ENCODE measurements at regions not wholly inside any gene's neighbourhood (a gene's known extent, or its start where the extent isn't known, plus 50 kb on each side); places are given as distances from the start of the nearest gene placed in this dataset.
A peak's percentile ranks its signal among the peaks of the same experiment; 100 is the strongest.

- no peak for DNase-seq (ENCODE audit: low read depth in 1 of 2, low spot score in 1 of 2)
- in situ Hi-C loops (cut with HindIII; ENCODE audit: low pct_unique_long_range_greater_than_20kb, low sequenced_read_pairs) = no loop called here
- TF ChIP-seq JUND (IDR thresholded peaks at IDR 0.05; ENCODE audit: low read depth) = no peak
Observed at GRCh38 chr13:80783926-80784565, 443.1 kb upstream of the SPRY2 start.

- in situ Hi-C loops (cut with HindIII; ENCODE audit: low pct_unique_long_range_greater_than_20kb, low sequenced_read_pairs) = no loop called here
- no peak for DNase-seq (ENCODE audit: low read depth in 1 of 2, low spot score in 1 of 2)
- TF ChIP-seq JUND (IDR thresholded peaks at IDR 0.05; ENCODE audit: low read depth) = no peak
Observed at GRCh38 chr13:80782441-80782840, 441.5 kb upstream of the SPRY2 start.

GRCh38 chr13:80778297-80778696, 437.4 kb upstream of the SPRY2 start:
- TF ChIP-seq JUND (IDR thresholded peaks at IDR 0.05; ENCODE audit: low read depth) = no peak
- no peak for DNase-seq (ENCODE audit: low read depth in 1 of 2, low spot score in 1 of 2)
- in situ Hi-C loops (cut with HindIII; ENCODE audit: low pct_unique_long_range_greater_than_20kb, low sequenced_read_pairs) = no loop called here

DNA sequence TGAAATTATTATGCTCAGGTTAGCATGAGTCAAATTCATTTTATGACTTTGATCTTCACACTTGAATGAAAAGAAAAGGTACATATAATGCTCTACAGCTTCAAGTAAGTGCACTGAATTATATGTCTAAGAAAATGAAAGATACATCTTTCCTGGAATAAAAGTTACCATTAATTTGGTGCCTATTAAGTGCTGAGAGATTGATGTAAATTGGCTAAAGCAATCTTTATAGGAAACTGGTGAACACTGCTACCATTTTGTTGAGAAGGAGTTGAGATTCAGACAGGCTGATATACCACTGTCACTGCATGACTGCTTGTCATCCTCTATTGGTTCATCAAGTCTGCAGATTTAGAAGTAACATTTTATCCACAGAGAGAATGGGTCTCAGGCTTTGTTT, 416.8 kb upstream of the SPRY2 start:
- DNase-seq (ENCODE audit: low read depth in 1 of 2, low spot score in 1 of 2) = no peak
- in situ Hi-C loops (cut with HindIII; ENCODE audit: low pct_unique_long_range_greater_than_20kb, low sequenced_read_pairs) = no loop called here
- no peak for TF ChIP-seq JUND (IDR thresholded peaks at IDR 0.05; ENCODE audit: low read depth)

GRCh38 chr13:80755910-80756309, 415.0 kb upstream of the SPRY2 start:
- in situ Hi-C loops (cut with HindIII; ENCODE audit: low pct_unique_long_range_greater_than_20kb, low sequenced_read_pairs) = no loop called here
- TF ChIP-seq JUND (IDR thresholded peaks at IDR 0.05; ENCODE audit: low read depth) = no peak
- DNase-seq (ENCODE audit: low read depth in 1 of 2, low spot score in 1 of 2) = peak in 1 of 2 experiments; percentile 18

GRCh38 chr13:80754441-80754840, 413.5 kb upstream of the SPRY2 start:
- TF ChIP-seq JUND (IDR thresholded peaks at IDR 0.05; ENCODE audit: low read depth) = no peak
- in situ Hi-C loops (cut with HindIII; ENCODE audit: low pct_unique_long_range_greater_than_20kb, low sequenced_read_pairs) = no loop called here
- no peak for DNase-seq (ENCODE audit: low read depth in 1 of 2, low spot score in 1 of 2)

GRCh38 chr13:80753866-80754265, 412.9 kb upstream of the SPRY2 start:
- no peak for DNase-seq (ENCODE audit: low read depth in 1 of 2, low spot score in 1 of 2)
- in situ Hi-C loops (cut with HindIII; ENCODE audit: low pct_unique_long_range_greater_than_20kb, low sequenced_read_pairs) = no loop called here
- TF ChIP-seq JUND (IDR thresholded peaks at IDR 0.05; ENCODE audit: low read depth) = no peak

GRCh38 chr13:80751854-80752253, 410.9 kb upstream of the SPRY2 start:
- no peak for DNase-seq (ENCODE audit: low read depth in 1 of 2, low spot score in 1 of 2)
- TF ChIP-seq JUND (IDR thresholded peaks at IDR 0.05; ENCODE audit: low read depth) = no peak
- in situ Hi-C loops (cut with HindIII; ENCODE audit: low pct_unique_long_range_greater_than_20kb, low sequenced_read_pairs) = no loop called here

GRCh38 chr13:80744147-80744914, 403.4 kb upstream of the SPRY2 start:
- DNase-seq (ENCODE audit: low read depth in 1 of 2, low spot score in 1 of 2) = no peak
- no peak for TF ChIP-seq JUND (IDR thresholded peaks at IDR 0.05; ENCODE audit: low read depth)
- in situ Hi-C loops (cut with HindIII; ENCODE audit: low pct_unique_long_range_greater_than_20kb, low sequenced_read_pairs) = no loop called here

DNA sequence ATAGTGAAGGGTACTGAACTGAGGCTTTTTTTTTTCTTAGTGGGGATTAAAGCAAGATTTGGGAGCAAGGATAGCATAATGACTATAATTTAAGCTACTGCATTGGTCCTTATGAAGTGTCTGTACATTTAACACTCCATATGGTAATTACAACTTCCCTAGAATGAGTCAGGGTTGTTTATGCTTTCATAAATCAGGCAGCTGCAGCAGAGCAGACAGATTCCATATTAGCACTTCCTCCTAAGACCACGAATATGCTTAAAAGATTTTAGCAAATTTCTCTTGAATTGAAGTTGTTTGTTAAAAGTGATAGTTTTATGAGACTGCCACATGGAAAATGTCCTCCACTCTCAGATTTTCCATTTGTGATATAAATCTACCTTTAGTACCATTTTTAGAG, 401.1 kb upstream of the SPRY2 start:
- in situ Hi-C loops (cut with HindIII; ENCODE audit: low pct_unique_long_range_greater_than_20kb, low sequenced_read_pairs) = no loop called here
- no peak for TF ChIP-seq JUND (IDR thresholded peaks at IDR 0.05; ENCODE audit: low read depth)
- DNase-seq (ENCODE audit: low read depth in 1 of 2, low spot score in 1 of 2) = no peak

DNA sequence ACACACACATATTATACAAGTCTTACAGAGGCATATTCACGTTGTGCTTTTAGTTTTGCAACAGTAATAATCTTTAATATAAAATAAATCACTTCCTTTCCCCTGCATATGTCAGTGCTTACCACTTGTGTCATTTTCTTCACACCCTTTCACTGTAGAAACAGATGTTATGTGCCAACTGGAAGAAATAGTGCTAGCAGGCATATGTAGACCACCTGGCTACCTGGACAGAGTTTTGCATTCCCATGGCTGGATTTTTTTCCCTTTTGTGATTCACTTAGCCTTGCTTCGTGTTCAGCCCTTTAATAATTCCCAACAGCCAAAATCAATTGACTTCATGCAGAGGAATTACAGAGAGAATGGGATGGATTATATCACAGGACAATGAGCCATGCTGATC, 399.1 kb upstream of the SPRY2 start:
- TF ChIP-seq JUND (IDR thresholded peaks at IDR 0.05; ENCODE audit: low read depth) = no peak
- in situ Hi-C loops (cut with HindIII; ENCODE audit: low pct_unique_long_range_greater_than_20kb, low sequenced_read_pairs) = no loop called here
- DNase-seq (ENCODE audit: low read depth in 1 of 2, low spot score in 1 of 2) = no peak

DNA sequence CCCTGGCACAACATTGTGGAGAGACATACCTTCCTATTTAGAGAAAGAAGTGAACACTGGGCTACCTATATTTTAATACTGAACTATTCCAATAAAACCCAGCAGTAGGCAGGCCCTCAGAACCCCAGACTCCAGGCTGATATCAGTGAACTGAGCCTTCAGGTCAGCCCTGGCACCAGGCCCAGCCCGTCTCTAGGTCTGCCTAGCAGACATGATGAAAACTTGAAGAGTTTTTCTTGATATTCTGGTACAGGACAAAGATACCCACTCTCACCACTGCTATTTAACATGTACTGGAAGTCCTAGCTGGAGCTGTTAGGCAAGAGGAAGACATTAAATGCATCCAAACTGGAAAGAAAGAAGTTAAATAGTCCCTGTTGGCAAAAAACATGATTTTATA, 396.6 kb upstream of the SPRY2 start:
- in situ Hi-C loops (cut with HindIII; ENCODE audit: low pct_unique_long_range_greater_than_20kb, low sequenced_read_pairs) = no loop called here

GRCh38 chr13:80727321-80727975, 386.5 kb upstream of the SPRY2 start:
- in situ Hi-C loops (cut with HindIII; ENCODE audit: low pct_unique_long_range_greater_than_20kb, low sequenced_read_pairs) = no loop called here
- no peak for TF ChIP-seq JUND (IDR thresholded peaks at IDR 0.05; ENCODE audit: low read depth)

More for the DNA sequence above, 396.6 kb upstream of the SPRY2 start:
- no peak for TF ChIP-seq JUND (IDR thresholded peaks at IDR 0.05; ENCODE audit: low read depth)
- DNase-seq (ENCODE audit: low read depth in 1 of 2, low spot score in 1 of 2) = no peak

More at GRCh38 chr13:80727321-80727975, 386.5 kb upstream of the SPRY2 start:
- DNase-seq (ENCODE audit: low read depth in 1 of 2, low spot score in 1 of 2) = no peak

Measured in T47D (cell line).